ENCODE measurements at regions not wholly inside any gene's neighbourhood (a gene's known extent, or its start where the extent isn't known, plus 50 kb on each side); places are given as distances from the start of the nearest gene placed in this dataset.
"Not testable (repeated sequence)": the region's sequence is repeated elsewhere in the genome, so short reads cannot be mapped to it uniquely, and the experiment has no call there.

GRCh38 chr2:87445613-87446312 lies 302.1 kb upstream of the PLGLB2 start:
- not testable (repeated sequence) for H3K4me3 Mint-ChIP-seq; H3K36me3 Mint-ChIP-seq (ENCODE audit: low read depth); H3K9me3 Mint-ChIP-seq; H3K27me3 Mint-ChIP-seq (ENCODE audit: low read depth)
- Mint-ChIP-seq H3K27ac (peak overlapping the region; percentile 75), H3K4me1 (ENCODE audit: low read depth) (peaks cover 16% of the 10 kb centered on the region)

GRCh38 chr2:87446313-87446696 lies 301.6 kb upstream of the PLGLB2 start:
- peaks cover 16% of the 10 kb centered on the region for H3K4me1 Mint-ChIP-seq (ENCODE audit: low read depth)

GRCh38 chr2:87449462-87449980 lies 298.4 kb upstream of the PLGLB2 start:
- not testable (repeated sequence) for H3K27ac Mint-ChIP-seq, H3K9me3 Mint-ChIP-seq
- H3K4me1 Mint-ChIP-seq (ENCODE audit: low read depth) = peaks cover 14% of the 10 kb centered on the region

More at GRCh38 chr2:87446313-87446696, 301.6 kb upstream of the PLGLB2 start:
- not testable (repeated sequence) for H3K36me3 Mint-ChIP-seq (ENCODE audit: low read depth); H3K9me3 Mint-ChIP-seq; H3K4me3 Mint-ChIP-seq; H3K27ac Mint-ChIP-seq; H3K27me3 Mint-ChIP-seq (ENCODE audit: low read depth)

GRCh38 chr2:87452193-87452592 lies 295.7 kb upstream of the PLGLB2 start:
- H3K4me3 Mint-ChIP-seq; H3K27me3 Mint-ChIP-seq (ENCODE audit: low read depth); H3K9me3 Mint-ChIP-seq; H3K36me3 Mint-ChIP-seq (ENCODE audit: low read depth); H3K27ac Mint-ChIP-seq: not testable (repeated sequence)
- peaks cover 11% of the 10 kb centered on the region for H3K4me1 Mint-ChIP-seq (ENCODE audit: low read depth)

More at GRCh38 chr2:87449462-87449980, 298.4 kb upstream of the PLGLB2 start:
- H3K36me3 Mint-ChIP-seq (ENCODE audit: low read depth); H3K27me3 Mint-ChIP-seq (ENCODE audit: low read depth); H3K4me3 Mint-ChIP-seq: not testable (repeated sequence)

- H3K27me3 Mint-ChIP-seq (ENCODE audit: low read depth); H3K36me3 Mint-ChIP-seq (ENCODE audit: low read depth); H3K4me3 Mint-ChIP-seq; H3K9me3 Mint-ChIP-seq; H3K27ac Mint-ChIP-seq: not testable (repeated sequence)
- peaks cover 11% of the 10 kb centered on the region for H3K4me1 Mint-ChIP-seq (ENCODE audit: low read depth)
Observed at GRCh38 chr2:87452861-87453260, 295.0 kb upstream of the PLGLB2 start.

GRCh38 chr2:87453965-87454364 lies 293.9 kb upstream of the PLGLB2 start:
- H3K4me1 Mint-ChIP-seq (ENCODE audit: low read depth) = peaks cover 17% of the 10 kb centered on the region
- not testable (repeated sequence) for H3K9me3 Mint-ChIP-seq; H3K27ac Mint-ChIP-seq; H3K36me3 Mint-ChIP-seq (ENCODE audit: low read depth); H3K27me3 Mint-ChIP-seq (ENCODE audit: low read depth); H3K4me3 Mint-ChIP-seq

- H3K4me3 Mint-ChIP-seq = not testable (repeated sequence)
Observed at GRCh38 chr2:87454421-87454820, 293.5 kb upstream of the PLGLB2 start.

GRCh38 chr2:87455209-87455853 lies 292.6 kb upstream of the PLGLB2 start:
- peaks cover 21% of the 10 kb centered on the region for H3K4me1 Mint-ChIP-seq (ENCODE audit: low read depth)
- not testable (repeated sequence) for H3K27me3 Mint-ChIP-seq (ENCODE audit: low read depth); H3K9me3 Mint-ChIP-seq; H3K36me3 Mint-ChIP-seq (ENCODE audit: low read depth)
- peak overlapping the region; percentile 72 for H3K4me3 Mint-ChIP-seq
- H3K27ac Mint-ChIP-seq = peak overlapping the region; percentile 67

More at GRCh38 chr2:87454421-87454820, 293.5 kb upstream of the PLGLB2 start:
- peaks cover 20% of the 10 kb centered on the region for H3K4me1 Mint-ChIP-seq (ENCODE audit: low read depth)
- not testable (repeated sequence) for H3K9me3 Mint-ChIP-seq; H3K27me3 Mint-ChIP-seq (ENCODE audit: low read depth); H3K36me3 Mint-ChIP-seq (ENCODE audit: low read depth); H3K27ac Mint-ChIP-seq

- H3K27ac Mint-ChIP-seq; H3K27me3 Mint-ChIP-seq (ENCODE audit: low read depth); H3K36me3 Mint-ChIP-seq (ENCODE audit: low read depth); H3K9me3 Mint-ChIP-seq: not testable (repeated sequence)
- Mint-ChIP-seq H3K4me1 (ENCODE audit: low read depth) (peaks cover 21% of the 10 kb centered on the region), H3K4me3 (peak overlapping the region; percentile 72)
Observed at GRCh38 chr2:87455854-87456249, 292.0 kb upstream of the PLGLB2 start.

GRCh38 chr2:87456477-87457128 lies 291.3 kb upstream of the PLGLB2 start:
- H3K9me3 Mint-ChIP-seq; H3K27me3 Mint-ChIP-seq (ENCODE audit: low read depth); H3K36me3 Mint-ChIP-seq (ENCODE audit: low read depth): not testable (repeated sequence)
- peaks cover 22% of the 10 kb centered on the region for H3K4me1 Mint-ChIP-seq (ENCODE audit: low read depth)
- peak overlapping the region; percentile 83 for H3K4me3 Mint-ChIP-seq
- peak overlapping the region; percentile 83 for H3K27ac Mint-ChIP-seq

GRCh38 chr2:87457129-87457499 lies 290.8 kb upstream of the PLGLB2 start:
- not testable (repeated sequence) for H3K27ac Mint-ChIP-seq, H3K4me3 Mint-ChIP-seq
- H3K4me1 Mint-ChIP-seq (ENCODE audit: low read depth) = peaks cover 23% of the 10 kb centered on the region

GRCh38 chr2:87458938-87459337 lies 288.9 kb upstream of the PLGLB2 start:
- H3K4me3 Mint-ChIP-seq = peak overlapping the region; percentile 85
- H3K36me3 Mint-ChIP-seq (ENCODE audit: low read depth); H3K27me3 Mint-ChIP-seq (ENCODE audit: low read depth); H3K9me3 Mint-ChIP-seq: not testable (repeated sequence)
- H3K4me1 Mint-ChIP-seq (ENCODE audit: low read depth) = peaks cover 17% of the 10 kb centered on the region
- H3K27ac Mint-ChIP-seq = peak overlapping the region; percentile 83

More at GRCh38 chr2:87457129-87457499, 290.8 kb upstream of the PLGLB2 start:
- not testable (repeated sequence) for H3K36me3 Mint-ChIP-seq (ENCODE audit: low read depth); H3K9me3 Mint-ChIP-seq; H3K27me3 Mint-ChIP-seq (ENCODE audit: low read depth)

GRCh38 chr2:87460104-87460503 lies 287.8 kb upstream of the PLGLB2 start:
- not testable (repeated sequence) for H3K27ac Mint-ChIP-seq; H3K4me3 Mint-ChIP-seq; H3K9me3 Mint-ChIP-seq; H3K36me3 Mint-ChIP-seq (ENCODE audit: low read depth); H3K27me3 Mint-ChIP-seq (ENCODE audit: low read depth)
- H3K4me1 Mint-ChIP-seq (ENCODE audit: low read depth) = peaks cover 19% of the 10 kb centered on the region

- not testable (repeated sequence) for H3K27me3 Mint-ChIP-seq (ENCODE audit: low read depth); H3K9me3 Mint-ChIP-seq; H3K4me3 Mint-ChIP-seq; H3K27ac Mint-ChIP-seq
- Mint-ChIP-seq H3K36me3 (ENCODE audit: low read depth) (peaks cover 13% of the 10 kb centered on the region), H3K4me1 (ENCODE audit: low read depth) (peaks cover 24% of the 10 kb centered on the region)
Observed at GRCh38 chr2:87460662-87461061, 287.2 kb upstream of the PLGLB2 start.

GRCh38 chr2:87461671-87462070 lies 286.2 kb upstream of the PLGLB2 start:
- H3K9me3 Mint-ChIP-seq; H3K27ac Mint-ChIP-seq; H3K27me3 Mint-ChIP-seq (ENCODE audit: low read depth); H3K4me3 Mint-ChIP-seq: not testable (repeated sequence)
- Mint-ChIP-seq H3K36me3 (ENCODE audit: low read depth) (peaks cover 15% of the 10 kb centered on the region), H3K4me1 (ENCODE audit: low read depth) (peaks cover 30% of the 10 kb centered on the region)
